HG03565 (cell line): ENCODE measurements at regions not wholly inside any gene's neighbourhood (a gene's known extent, or its start where the extent isn't known, plus 50 kb on each side); places are given as distances from the start of the nearest gene placed in this dataset.

ENCODE experiments used
- ATAC-seq: cut with Tn5 transposase; IDR thresholded peaks from one replicate; pipeline ENCODE4 v1.9.1; 2021; ENCODE audit warnings: mild to moderate bottlenecking, moderate library complexity; ENCODE audit not compliant: unreplicated experiment

- no peak for ATAC-seq
These were observed 71.8 kb upstream of the CLINT1 start for GRCh38 chr5:157930710-157931109.

DNA sequence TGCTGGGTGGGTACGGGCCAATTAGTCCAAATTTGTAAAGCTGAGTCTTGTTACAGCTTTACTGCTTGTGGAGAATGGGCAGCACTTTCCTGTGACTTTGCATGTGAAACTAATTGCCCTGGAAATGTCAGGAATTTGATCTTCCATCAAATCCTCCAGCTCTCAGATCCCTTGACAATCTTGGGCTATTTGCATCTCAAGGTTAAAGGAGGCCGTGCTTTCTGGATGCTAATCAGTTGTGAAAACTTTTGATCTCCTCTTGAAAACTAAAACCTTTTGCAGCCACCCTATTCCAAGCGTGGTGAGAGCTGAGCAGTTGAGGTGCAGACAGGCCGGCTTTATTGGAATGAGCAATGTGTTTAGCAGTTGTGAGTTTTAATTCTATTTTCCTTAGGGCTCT, 68.0 kb upstream of the CLINT1 start:
- ATAC-seq: no peak

DNA sequence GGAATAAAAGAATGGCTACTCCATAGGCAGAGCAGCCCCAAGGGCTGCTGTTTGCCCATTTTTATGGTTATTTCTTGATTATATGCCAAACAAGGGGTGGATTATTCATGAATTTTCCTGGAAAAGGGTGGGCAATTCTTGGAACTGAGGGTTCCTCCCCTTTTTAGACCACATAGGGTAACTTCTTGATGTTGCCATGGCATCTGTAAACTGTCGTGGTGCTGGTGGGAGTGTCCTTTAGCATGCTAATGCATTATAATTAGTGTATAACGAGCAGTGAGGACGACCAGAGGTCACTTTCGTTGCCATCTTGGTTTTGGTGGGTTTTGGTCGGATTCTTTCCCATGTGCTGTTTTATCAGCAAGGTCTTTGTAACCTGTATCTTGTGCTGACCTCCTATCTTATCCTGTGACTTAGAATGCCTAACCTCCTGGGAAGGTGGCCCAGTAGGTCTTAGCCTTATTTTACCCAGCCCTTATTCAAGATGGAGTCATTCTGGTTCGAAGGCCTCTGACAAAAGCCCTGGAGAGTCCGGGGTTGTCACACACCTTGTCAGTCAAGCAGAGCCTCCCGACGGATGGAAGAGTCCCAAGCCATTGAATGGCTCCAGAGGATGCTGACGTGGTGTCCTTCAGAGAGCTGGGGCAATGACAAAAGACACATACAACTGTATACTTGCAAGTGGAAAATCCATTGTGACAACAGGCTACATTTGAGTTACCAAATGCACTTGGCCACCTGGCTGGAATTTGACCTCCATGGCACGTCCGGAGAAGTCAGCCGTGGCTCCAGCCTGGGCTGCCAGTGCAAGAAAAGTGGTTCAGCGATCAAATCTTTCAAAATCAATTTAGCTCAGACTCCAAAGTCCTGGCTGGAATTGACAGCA, 67.1 kb upstream of the CLINT1 start:
- ATAC-seq: no peak

- ATAC-seq: no peak
These were observed 66.2 kb upstream of the CLINT1 start for GRCh38 chr5:157924931-157925729.

- no peak for ATAC-seq
These were observed 65.5 kb upstream of the CLINT1 start for GRCh38 chr5:157924490-157924889.

- no peak for ATAC-seq
These were observed 64.8 kb upstream of the CLINT1 start for GRCh38 chr5:157923765-157924164.

DNA sequence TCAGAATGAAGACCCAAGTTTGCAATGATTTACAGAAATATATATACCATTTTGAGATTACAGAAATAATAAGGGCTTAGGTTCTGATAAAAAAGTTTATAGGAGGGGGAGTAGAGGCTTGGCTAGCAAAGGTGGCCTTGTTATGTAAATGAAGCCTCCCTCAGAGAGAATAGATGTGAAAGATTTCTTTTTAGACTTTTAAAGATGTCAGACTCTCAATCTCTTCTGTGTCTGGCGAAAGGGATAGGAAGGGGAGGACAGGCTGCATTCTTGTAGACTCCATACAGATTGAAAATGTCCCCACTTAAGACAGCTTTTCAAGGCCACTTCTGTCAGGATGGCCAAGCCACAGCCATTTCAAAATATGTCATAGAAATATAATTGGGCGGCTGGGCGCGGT, 63.1 kb upstream of the CLINT1 start:
- no peak for ATAC-seq

DNA sequence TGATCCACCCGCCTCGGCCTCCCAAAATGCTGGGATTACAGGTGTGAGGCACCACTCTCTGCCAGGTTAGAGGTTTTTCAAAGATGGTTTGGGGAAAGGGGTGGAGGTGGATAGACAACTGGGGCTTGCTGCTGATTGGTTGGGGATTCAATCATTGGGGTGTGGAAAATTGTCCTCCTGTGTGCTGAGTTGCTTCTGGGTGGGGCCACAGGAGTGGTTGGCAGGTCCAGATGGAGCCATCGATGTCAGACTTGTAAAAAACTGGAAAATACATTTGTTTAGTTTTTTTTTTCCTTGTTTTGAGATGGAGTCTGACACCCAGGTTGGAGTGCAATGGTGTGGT, 61.9 kb upstream of the CLINT1 start:
- no peak for ATAC-seq

DNA sequence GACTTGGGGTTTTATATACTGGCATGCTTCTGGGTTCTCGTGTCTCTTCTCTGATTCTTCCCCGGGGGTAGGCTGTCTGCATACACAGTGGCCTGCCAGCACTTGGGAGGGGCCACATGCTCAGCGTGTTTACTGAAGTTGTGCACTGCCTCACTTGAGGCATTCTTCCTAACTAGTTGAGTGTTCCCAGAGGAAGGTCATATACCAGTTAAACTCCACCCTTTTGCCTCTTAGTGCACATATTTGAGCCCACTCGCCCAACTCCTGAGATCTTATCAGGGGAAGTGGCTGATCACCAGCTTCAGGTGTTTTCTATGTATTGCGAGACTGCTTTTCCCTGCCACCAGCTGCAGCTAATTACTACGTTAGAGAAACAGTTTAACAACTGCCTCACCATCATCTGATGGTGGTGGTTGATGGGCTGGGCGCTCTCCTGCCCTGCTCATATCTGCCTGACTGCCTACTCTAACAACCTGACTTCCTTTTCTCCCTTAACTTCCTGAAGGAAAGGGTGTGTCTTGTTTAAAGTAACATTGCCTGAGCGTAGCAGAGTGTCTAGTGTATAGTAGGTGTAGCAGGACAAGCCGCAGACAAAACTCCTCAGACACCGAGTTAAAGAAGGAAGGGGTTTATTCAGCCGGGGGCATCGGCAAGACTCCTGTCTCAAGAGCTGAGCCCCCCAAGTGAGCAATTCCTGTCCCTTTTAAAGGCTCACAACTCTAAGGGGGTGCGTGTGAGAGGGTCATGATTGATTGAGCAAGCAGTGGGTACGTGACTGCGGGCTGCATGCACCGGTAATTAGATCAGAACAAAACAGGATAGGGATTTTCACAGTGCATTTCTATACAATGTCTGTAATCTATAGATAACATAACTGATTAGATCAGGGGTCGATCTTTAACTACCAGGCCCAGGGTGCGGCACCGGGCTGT, 60.1 kb upstream of the CLINT1 start:
- no peak for ATAC-seq

DNA sequence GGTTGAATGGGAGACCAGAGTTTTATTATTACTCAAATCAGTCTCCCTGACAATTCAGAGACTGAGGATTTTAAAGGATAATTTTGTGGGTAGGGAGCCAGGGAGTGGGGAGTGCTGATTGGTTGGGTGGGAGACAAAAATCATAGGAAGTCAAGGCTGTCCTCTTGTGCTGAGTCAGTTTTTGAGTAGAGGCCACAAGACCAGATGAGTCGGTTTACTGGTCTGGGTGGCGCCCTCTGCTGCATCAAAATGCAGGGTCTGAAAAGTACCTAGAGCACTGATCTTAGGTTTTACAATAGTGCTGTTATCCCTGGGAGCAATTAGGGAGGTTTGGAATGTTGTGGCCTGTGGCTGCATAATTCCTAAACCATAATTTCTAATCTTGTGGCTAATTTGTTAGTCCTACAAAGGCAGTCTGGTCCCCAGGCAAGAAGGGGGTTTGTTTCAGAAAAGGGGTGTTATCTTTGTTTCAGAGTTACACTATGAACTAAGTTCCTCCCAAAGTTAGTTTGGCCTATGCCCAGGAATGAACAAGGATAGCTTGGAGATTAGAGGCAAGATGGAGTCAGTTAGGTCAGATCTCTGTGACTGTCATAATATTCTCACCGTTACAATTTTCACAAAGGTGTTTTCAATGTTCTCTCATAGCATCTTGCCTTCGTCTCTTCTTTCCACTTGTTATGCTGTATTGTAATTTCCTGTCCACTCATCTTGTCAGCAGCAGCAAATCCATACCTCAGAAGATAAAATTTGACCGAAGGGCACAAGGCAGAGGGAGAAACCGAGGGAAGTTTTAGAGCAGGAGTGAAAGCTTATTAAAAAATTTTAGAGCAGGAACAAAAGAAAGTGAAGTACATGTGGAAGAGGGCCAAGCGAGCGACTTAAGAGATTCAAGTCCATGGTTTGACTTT, 59.2 kb upstream of the CLINT1 start:
- no peak for ATAC-seq

GRCh38 chr5:157917491-157917890, 58.5 kb upstream of the CLINT1 start:
- ATAC-seq: no peak

DNA sequence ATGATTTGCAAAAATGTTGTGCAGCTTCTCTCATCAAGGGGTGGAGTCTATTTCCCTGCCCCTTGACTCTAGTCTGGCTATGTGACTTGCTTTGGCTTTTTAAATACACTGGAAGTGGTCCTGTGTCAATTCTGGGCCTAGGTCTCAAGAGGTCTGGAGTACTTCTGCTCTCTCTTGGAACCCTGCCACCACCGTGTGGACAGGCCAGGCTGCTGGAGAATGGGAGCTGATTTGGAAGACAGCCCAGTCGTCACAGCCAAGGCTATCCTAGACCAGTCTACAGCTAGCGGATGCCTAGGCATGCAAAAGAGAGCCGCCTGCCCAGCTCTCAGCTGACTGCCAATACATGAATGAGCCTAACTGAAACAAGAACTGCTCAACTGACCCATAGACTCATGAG, 56.7 kb upstream of the CLINT1 start:
- ATAC-seq: no peak

DNA sequence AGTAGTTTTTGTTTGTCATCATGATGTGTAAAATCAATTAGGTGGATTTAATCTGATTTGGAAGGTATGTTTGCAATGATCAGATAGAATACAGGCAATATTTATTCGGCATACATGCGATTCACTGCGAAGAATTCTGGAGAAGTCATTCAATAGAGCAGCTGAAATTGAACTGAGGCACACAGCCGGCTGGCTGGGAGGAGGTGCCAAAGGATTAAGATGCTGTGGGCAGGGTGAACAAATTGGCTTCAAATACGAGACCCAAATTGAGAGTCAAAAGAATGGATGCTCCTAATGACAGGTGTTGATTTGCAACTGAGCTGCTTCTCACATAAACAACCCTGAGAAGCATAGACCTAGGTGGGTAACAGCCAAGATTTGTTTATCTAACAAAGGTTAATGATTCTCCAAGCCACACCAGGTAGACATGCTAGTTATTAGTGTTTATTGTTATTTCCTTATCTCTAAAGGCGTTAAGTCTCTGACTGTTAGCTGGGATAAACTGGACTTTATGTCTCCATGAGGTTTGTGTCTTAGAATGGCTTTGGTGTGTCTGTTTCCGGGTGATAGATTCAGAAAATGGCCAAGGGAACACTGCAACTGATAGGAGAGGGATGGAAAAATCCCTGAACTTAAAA, 55.3 kb upstream of the CLINT1 start:
- no peak for ATAC-seq

DNA sequence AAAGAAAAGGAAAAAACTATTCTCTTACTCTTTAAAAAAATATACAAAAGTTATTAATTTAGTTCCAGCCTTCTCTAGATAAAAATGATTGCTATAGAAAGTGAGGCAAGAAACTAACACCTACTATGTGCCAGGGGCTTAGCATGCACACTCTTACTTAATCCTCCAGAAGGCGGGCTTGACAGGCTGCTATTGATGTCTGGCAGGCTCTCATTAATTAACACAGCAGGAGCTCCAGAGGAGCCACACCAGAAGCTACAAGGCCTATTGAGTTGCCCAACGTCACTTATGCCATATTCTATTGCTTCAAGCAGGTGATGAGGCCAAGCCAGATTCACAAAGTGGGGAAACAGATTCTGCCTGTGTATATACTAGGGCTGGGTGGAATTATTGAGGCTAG, 54.6 kb upstream of the CLINT1 start:
- no peak for ATAC-seq

GRCh38 chr5:157912621-157913325, 53.8 kb upstream of the CLINT1 start:
- peak; percentile 91 for ATAC-seq

GRCh38 chr5:157911568-157911967, 52.6 kb upstream of the CLINT1 start:
- no peak for ATAC-seq
